K562 (cell line): ENCODE measurements at regions not wholly inside any gene's neighbourhood (a gene's known extent, or its start where the extent isn't known, plus 50 kb on each side); places are given as distances from the start of the nearest gene placed in this dataset.

Experiments used
- ATAC-seq: fragments of 200-7000 bp; cut with Tn5 transposase; 3 replicates; pipeline ENCODE4 v1.9.1; 2020; ENCODE audit warnings: moderate library complexity
- BruUV-seq: library from RNA; stranded (reverse); fragments of 400-500 nt; replicated peaks from 2 replicates; lab custom pipeline; 2021; lab: Mats Ljungman, UMichigan
- CTCF ChIA-PET: fragments of 300-600 bp; formaldehyde crosslinking; extraction: SDS; loops from one replicate; lab custom pipeline; 2021; ENCODE audit warnings: low intra/inter-chr PET ratio; lab: Yijun Ruan, JAX
- POLR2A ChIA-PET: fragments of 300-600, 350-650 bp; sonication (Branson Sonifier 250); formaldehyde crosslinking; extraction: SDS; loops from one replicate; lab custom pipeline; 2021; ENCODE audit warnings: antibody characterized with exemption, inconsistent platforms; lab: Yijun Ruan, JAX
- DNase-seq, 4 experiments: peaks; one replicate each; pipeline versions ENCODE4 v3.0.0 to v3.0.0-alpha.2; 2011 to 2018; ENCODE audit warnings: low spot score in 3 of 4, mixed read lengths in 3 of 4; ENCODE audit errors: extremely low read depth in 1 of 4
- FAIRE-seq: peaks from 2 replicates; lab custom pipeline; 2011; peaks lifted over from hg19 to GRCh38; lab: Jason Lieb, UNC
- H2AFZ ChIP-seq: 2 replicates; pipeline ENCODE4 v1.6.0; 2011; ENCODE audit warnings: low read depth, low read length, control low read depth, inconsistent platforms
- H3K27ac ChIP-seq: fragments of 200-600 bp; 3 replicates; pipeline ENCODE4 v1.8.0; 2011; ENCODE audit warnings: low read depth, mild to moderate bottlenecking, control low read depth, inconsistent platforms, low read length, moderate library complexity, mixed read lengths; ENCODE audit errors: extremely low read depth
- H3K27me3 ChIP-seq, 2 experiments: fragments of 300-600 bp in 1 of 2; 2 replicates in 1 of 2; 3 replicates in 1 of 2; pipeline versions ENCODE4 v1.6.0 to v1.8.0; 2011; ENCODE audit warnings: inconsistent platforms in 2 of 2, low read length in 2 of 2, mild to moderate bottlenecking in 1 of 2, mixed read lengths in 1 of 2, moderate library complexity in 1 of 2; ENCODE audit not compliant: control insufficient read depth in 2 of 2, insufficient read depth in 2 of 2
- H3K36me3 ChIP-seq: fragments of 300-600 bp; 3 replicates; pipeline ENCODE4 v1.8.0; 2011; ENCODE audit warnings: mild to moderate bottlenecking, low read length, inconsistent platforms; ENCODE audit not compliant: control insufficient read depth, insufficient read depth
- H3K4me1 ChIP-seq, 2 experiments: fragments of 200-600 bp in 1 of 2; replicated peaks in 1 of 2; 2 replicates in 1 of 2; 3 replicates in 1 of 2; pipeline versions ENCODE4 v1.5.1 to v1.8.0; 2011; ENCODE audit warnings: inconsistent platforms in 2 of 2, low read length in 2 of 2, mild to moderate bottlenecking in 1 of 2, mixed read lengths in 1 of 2, moderate library complexity in 1 of 2; ENCODE audit not compliant: control insufficient read depth in 2 of 2, insufficient read depth in 2 of 2
- H3K4me2 ChIP-seq: 2 replicates; pipeline ENCODE4 v1.6.1; 2011; ENCODE audit warnings: low read length, control low read depth, inconsistent platforms, mixed read lengths; ENCODE audit not compliant: insufficient read depth
- H3K4me3 ChIP-seq: fragments of 200-600 bp; sonication (generic), shearing (Covaris generic); 2 replicates; pipeline ENCODE4 v1.5.1; 2016; ENCODE audit warnings: control low read depth, inconsistent platforms
- H3K79me2 ChIP-seq: fragments of 200-600 bp; 3 replicates; pipeline ENCODE4 v1.8.0; 2011; ENCODE audit warnings: low read length, inconsistent platforms; ENCODE audit not compliant: control insufficient read depth, insufficient read depth
- H3K9ac ChIP-seq, 2 experiments: 2 replicates each; pipeline versions ENCODE4 v1.6.0 to v1.6.1; 2011; ENCODE audit warnings: low read depth in 2 of 2, low read length in 2 of 2, control low read depth in 1 of 2, inconsistent platforms in 1 of 2, mild to moderate bottlenecking in 1 of 2, mixed read lengths in 1 of 2; ENCODE audit not compliant: insufficient read depth in 1 of 2
- H3K9me1 ChIP-seq: one replicate; pipeline ENCODE4 v1.6.0; 2011; ENCODE audit warnings: inconsistent platforms, mild to moderate bottlenecking, low read length, moderate library complexity; ENCODE audit not compliant: control insufficient read depth, insufficient read depth
- H3K9me3 ChIP-seq: replicated peaks from 2 replicates; pipeline ENCODE4 v1.5.1; 2011; ENCODE audit warnings: low read depth, low read length, inconsistent platforms; ENCODE audit not compliant: control insufficient read depth, insufficient read depth
- H4K20me1 ChIP-seq: replicated peaks from 2 replicates; pipeline ENCODE4 v1.6.1; 2011; ENCODE audit warnings: low read length, inconsistent platforms, mixed read lengths; ENCODE audit not compliant: control insufficient read depth, insufficient read depth
- BMI1 ChIP-seq: fragments of 150-350 bp; IDR thresholded peaks from 2 replicates; pipeline ENCODE4 v1.6.1; 2014; ENCODE audit warnings: low read length
- ELF4 ChIP-seq: fragments of 450-650 bp; formaldehyde crosslinking; IDR thresholded peaks from 2 replicates; pipeline ENCODE4 v1.4.0; 2022; ENCODE audit warnings: missing genetic modification characterization
- FOXA1 ChIP-seq: fragments of 450-650 bp; IDR thresholded peaks from 2 replicates; pipeline ENCODE4 v1.6.1; 2016; ENCODE audit warnings: mild to moderate bottlenecking, borderline replicate concordance
- HSF4 ChIP-seq: fragments of 250-450 bp; sonication (Bioruptor Pico); IDR thresholded peaks from 2 replicates; pipeline ENCODE4 v2.1.2; 2022; ENCODE audit warnings: mild to moderate bottlenecking, moderate library complexity, borderline replicate concordance
- RCOR1 ChIP-seq, 2 experiments: IDR thresholded peaks; 2 replicates each; pipeline ENCODE4 v1.6.1; 2012; ENCODE audit warnings: low read depth in 2 of 2, low read length in 2 of 2, borderline replicate concordance in 1 of 2, improper control_type of control experiment in 1 of 2
- SPI1 ChIP-seq: IDR thresholded peaks from 2 replicates; pipeline ENCODE4 v1.6.1; 2011; ENCODE audit warnings: low read depth, low read length, control low read depth, borderline replicate concordance
- ZNF146 ChIP-seq: IDR thresholded peaks from one replicate; pipeline ENCODE4 v1.6.1; 2018; ENCODE audit warnings: missing compliant biosample characterization; ENCODE audit not compliant: unreplicated experiment
- ZNF197 ChIP-seq: fragments of 200-800 bp; sonication (Bioruptor generic); IDR thresholded peaks from 2 replicates; pipeline ENCODE4 v1.6.1; 2016; ENCODE audit warnings: low read depth, missing genetic modification characterization, missing compliant biosample characterization
- ZNF408 ChIP-seq: fragments of 250-450 bp; sonication (Bioruptor Pico); IDR thresholded peaks from 2 replicates; pipeline ENCODE4 v1.4.0; 2020; ENCODE audit warnings: low read depth, mild to moderate bottlenecking, moderate library complexity
- ZNF57 ChIP-seq: fragments of 450-650 bp; formaldehyde crosslinking; IDR thresholded peaks from 2 replicates; pipeline ENCODE4 v1.4.0; 2020; ENCODE audit warnings: mild to moderate bottlenecking, moderate library complexity
- ZNF583 ChIP-seq: fragments of 250-450 bp; sonication (Bioruptor Pico); IDR thresholded peaks from 2 replicates; pipeline ENCODE4 v1.4.0; 2020
- WGBS: fragments of 100-300 bp; shearing (Covaris generic); methylation state at CpG from one replicate; pipeline ENCODE4 v1.1.6; 2016; ENCODE audit warnings: low coverage, mixed read lengths; ENCODE audit not compliant: insufficient coverage; ENCODE audit errors: missing lambda C conversion rate; 5-methylcytosine and 5-hydroxymethylcytosine counted together
- in situ Hi-C: fragments of 300-500 bp; cut with MboI; formaldehyde crosslinking; loops from 4 replicates; pipeline ENCODE4 v1.15.0; 2018; ENCODE audit warnings: inconsistent platforms, mixed read lengths
- intact Hi-C: fragments of 100-400 bp; cut with micrococcal nuclease; formaldehyde crosslinking; loops from 2 replicates; pipeline ENCODE4 v1.14.2; 2022
- TF ChIP-seq, protein P1 (sequence below): fragments of 250-450 bp; sonication (Bioruptor Pico); IDR thresholded peaks from 2 replicates; pipeline ENCODE4 v1.4.0; 2020; ENCODE audit warnings: mild to moderate bottlenecking
- TF ChIP-seq, protein P2 (sequence below): sonication (generic); formaldehyde crosslinking; IDR thresholded peaks from 2 replicates; pipeline ENCODE4 v1.8.0; 2022; ENCODE audit warnings: mild to moderate bottlenecking, missing genetic modification reagents

DNA sequence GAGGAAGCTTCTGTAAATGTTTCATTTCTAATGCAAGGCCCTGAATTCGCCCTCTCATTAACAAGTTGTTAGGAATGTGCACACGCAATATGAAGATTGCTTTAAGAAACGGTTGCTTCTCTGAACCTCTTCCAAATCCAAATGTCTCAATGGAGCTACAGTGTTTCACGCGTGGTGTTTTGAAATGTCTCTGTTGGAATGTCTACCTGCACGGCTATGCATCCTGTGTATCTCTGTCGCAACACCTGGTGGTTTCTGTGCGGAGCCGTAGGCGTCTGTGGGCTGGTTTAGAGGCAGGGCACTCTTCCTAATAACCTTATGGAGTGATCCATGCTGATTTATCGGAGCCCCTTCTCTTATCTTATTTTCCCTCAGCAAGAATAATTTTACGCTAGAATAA is 1584.2 kb upstream of the SLC10A2 start:
- Histone ChIP-seq H3K9ac (no peak overlapping the region), H4K20me1 (no peaks in the 10 kb centered on the region), H3K27me3 (no peaks in the 10 kb centered on the region), H2AFZ (no peak overlapping the region), H3K9me1 (no peaks in the 10 kb centered on the region), H3K4me1 (no peaks in the 10 kb centered on the region), H3K9me3 (no peaks in the 10 kb centered on the region), H3K79me2 (no peaks in the 10 kb centered on the region), H3K4me3 (no peak overlapping the region), H3K36me3 (no peaks in the 10 kb centered on the region), H3K27ac (no peak overlapping the region), H3K4me2 (no peak overlapping the region)
- ChIA-PET CTCF (no interaction called here), POLR2A (no interaction called here)
- ATAC-seq: no peak
- FAIRE-seq: no peak
- in situ Hi-C loops (no loop called here), intact Hi-C loops (no loop called here)
- BruUV-seq: no TSS peak
- WGBS: under 1% methylated on average over 11 of the region's 12 CpGs
- no peak for DNase-seq
- TF ChIP-seq BMI1 (no peak), ZNF408 (CRISPR knock-in tag) (no peak), ZNF197 (CRISPR knock-in tag) (no peak), RCOR1 (IDR thresholded peaks at IDR 0.05; ENCODE audit: borderline replicate concordance in 1 of 2, low read depth in 2 of 2, low read length in 2 of 2) (no peak), ELF4 (CRISPR knock-in tag) (no peak)

DNA sequence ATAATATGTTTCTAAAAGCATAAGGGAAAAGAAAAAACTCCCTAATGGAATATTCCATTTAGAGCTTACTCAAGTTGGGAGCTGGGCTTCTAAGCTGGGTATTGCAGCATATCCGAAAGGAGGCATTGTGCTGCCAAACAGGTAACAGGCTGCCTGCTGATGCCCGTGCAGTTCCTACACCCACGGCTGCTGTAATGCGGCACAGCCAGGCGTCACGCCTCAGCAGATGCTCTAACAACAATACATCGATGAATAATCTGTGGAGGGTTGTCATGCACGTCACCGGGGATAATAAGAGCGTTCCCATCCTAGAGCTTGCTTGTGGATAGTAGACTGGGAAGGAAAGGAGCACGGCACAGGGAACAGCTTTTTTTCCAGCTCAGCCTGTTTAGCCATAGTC is 1582.1 kb upstream of the SLC10A2 start:
- no TSS peak for BruUV-seq
- intact Hi-C loops: no loop called here
- Histone ChIP-seq H3K4me3 (no peak overlapping the region), H3K27ac (no peak overlapping the region), H4K20me1 (no peaks in the 10 kb centered on the region), H3K4me2 (no peak overlapping the region), H3K4me1 (no peaks in the 10 kb centered on the region), H3K79me2 (no peaks in the 10 kb centered on the region), H2AFZ (no peak overlapping the region), H3K9me1 (no peaks in the 10 kb centered on the region), H3K27me3 (no peaks in the 10 kb centered on the region), H3K36me3 (no peaks in the 10 kb centered on the region), H3K9ac (no peak overlapping the region), H3K9me3 (no peaks in the 10 kb centered on the region; the same call in 1 of the 2 replicates)
- no peak for ATAC-seq
- no peak for DNase-seq
- in situ Hi-C loops: no loop called here
- no peak for FAIRE-seq
- WGBS: 0% methylated on average over 11 of the region's 11 CpGs
- ChIA-PET POLR2A (no interaction called here), CTCF (no interaction called here)
- TF ChIP-seq ZNF57 (CRISPR knock-in tag): no peak
- TF ChIP-seq, protein P1, sequence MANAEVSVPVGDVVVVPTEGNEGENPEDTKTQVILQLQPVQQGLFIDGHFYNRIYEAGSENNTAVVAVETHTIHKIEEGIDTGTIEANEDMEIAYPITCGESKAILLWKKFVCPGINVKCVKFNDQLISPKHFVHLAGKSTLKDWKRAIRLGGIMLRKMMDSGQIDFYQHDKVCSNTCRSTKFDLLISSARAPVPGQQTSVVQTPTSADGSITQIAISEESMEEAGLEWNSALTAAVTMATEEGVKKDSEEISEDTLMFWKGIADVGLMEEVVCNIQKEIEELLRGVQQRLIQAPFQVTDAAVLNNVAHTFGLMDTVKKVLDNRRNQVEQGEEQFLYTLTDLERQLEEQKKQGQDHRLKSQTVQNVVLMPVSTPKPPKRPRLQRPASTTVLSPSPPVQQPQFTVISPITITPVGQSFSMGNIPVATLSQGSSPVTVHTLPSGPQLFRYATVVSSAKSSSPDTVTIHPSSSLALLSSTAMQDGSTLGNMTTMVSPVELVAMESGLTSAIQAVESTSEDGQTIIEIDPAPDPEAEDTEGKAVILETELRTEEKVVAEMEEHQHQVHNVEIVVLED (CRISPR knock-in tag): no peak
- no peak for TF ChIP-seq SPI1
- no peak for TF ChIP-seq ZNF146 (CRISPR knock-in tag)
- TF ChIP-seq, protein P2, sequence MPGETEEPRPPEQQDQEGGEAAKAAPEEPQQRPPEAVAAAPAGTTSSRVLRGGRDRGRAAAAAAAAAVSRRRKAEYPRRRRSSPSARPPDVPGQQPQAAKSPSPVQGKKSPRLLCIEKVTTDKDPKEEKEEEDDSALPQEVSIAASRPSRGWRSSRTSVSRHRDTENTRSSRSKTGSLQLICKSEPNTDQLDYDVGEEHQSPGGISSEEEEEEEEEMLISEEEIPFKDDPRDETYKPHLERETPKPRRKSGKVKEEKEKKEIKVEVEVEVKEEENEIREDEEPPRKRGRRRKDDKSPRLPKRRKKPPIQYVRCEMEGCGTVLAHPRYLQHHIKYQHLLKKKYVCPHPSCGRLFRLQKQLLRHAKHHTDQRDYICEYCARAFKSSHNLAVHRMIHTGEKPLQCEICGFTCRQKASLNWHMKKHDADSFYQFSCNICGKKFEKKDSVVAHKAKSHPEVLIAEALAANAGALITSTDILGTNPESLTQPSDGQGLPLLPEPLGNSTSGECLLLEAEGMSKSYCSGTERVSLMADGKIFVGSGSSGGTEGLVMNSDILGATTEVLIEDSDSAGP: no peak
- TF ChIP-seq FOXA1: no peak
- no peak for TF ChIP-seq ZNF583 (CRISPR knock-in tag)
- no peak for TF ChIP-seq HSF4
